GM12878 (cell line): ENCODE measurements at regions not wholly inside any gene's neighbourhood (a gene's known extent, or its start where the extent isn't known, plus 50 kb on each side); places are given as distances from the start of the nearest gene placed in this dataset.

Source experiments
- FOS ChIP-seq: IDR thresholded peaks from 3 replicates; pipeline ENCODE4 v1.6.1; 2011; ENCODE audit warnings: borderline replicate concordance; ENCODE audit not compliant: insufficient read length; ENCODE audit errors: extremely low read depth
- MEF2A ChIP-seq: IDR thresholded peaks from 2 replicates; pipeline ENCODE4 v1.6.1; 2011; ENCODE audit warnings: low read depth, mild to moderate bottlenecking, low read length, moderate library complexity; ENCODE audit not compliant: insufficient read depth
- NFIC ChIP-seq: IDR thresholded peaks from 2 replicates; pipeline ENCODE4 v1.6.1; 2012; ENCODE audit warnings: low read depth, mild to moderate bottlenecking, inconsistent platforms, low read length, moderate library complexity
- PAX8 ChIP-seq: fragments of 450-650 bp; IDR thresholded peaks from 2 replicates; pipeline ENCODE4 v1.6.1; 2017; ENCODE audit warnings: mild to moderate bottlenecking, moderate library complexity
- SMC3 ChIP-seq: IDR thresholded peaks from 2 replicates; pipeline ENCODE4 v1.6.1; 2011; ENCODE audit warnings: low read length, improper control_type of control experiment, borderline replicate concordance
- SUZ12 ChIP-seq: fragments of 200-600 bp; sonication (generic); IDR thresholded peaks from one replicate; pipeline ENCODE4 v1.6.1; 2018; ENCODE audit warnings: antibody characterized with exemption, mild to moderate bottlenecking; ENCODE audit not compliant: unreplicated experiment
- YBX1 ChIP-seq: fragments of 450-650 bp; IDR thresholded peaks from 2 replicates; pipeline ENCODE4 v1.6.1; 2016; ENCODE audit warnings: antibody characterized with exemption
- TF ChIP-seq, protein P1 (sequence below): fragments of 450-650 bp; conservative IDR thresholded peaks from 2 replicates; pipeline ENCODE4 v1.6.1; 2017; ENCODE audit warnings: mild to moderate bottlenecking, moderate library complexity
- TF ChIP-seq, protein P2 (sequence below): fragments of 450-650 bp; IDR thresholded peaks from 2 replicates; pipeline ENCODE4 v1.6.1; 2017; ENCODE audit warnings: mild to moderate bottlenecking, moderate library complexity

- TF ChIP-seq, protein P1, sequence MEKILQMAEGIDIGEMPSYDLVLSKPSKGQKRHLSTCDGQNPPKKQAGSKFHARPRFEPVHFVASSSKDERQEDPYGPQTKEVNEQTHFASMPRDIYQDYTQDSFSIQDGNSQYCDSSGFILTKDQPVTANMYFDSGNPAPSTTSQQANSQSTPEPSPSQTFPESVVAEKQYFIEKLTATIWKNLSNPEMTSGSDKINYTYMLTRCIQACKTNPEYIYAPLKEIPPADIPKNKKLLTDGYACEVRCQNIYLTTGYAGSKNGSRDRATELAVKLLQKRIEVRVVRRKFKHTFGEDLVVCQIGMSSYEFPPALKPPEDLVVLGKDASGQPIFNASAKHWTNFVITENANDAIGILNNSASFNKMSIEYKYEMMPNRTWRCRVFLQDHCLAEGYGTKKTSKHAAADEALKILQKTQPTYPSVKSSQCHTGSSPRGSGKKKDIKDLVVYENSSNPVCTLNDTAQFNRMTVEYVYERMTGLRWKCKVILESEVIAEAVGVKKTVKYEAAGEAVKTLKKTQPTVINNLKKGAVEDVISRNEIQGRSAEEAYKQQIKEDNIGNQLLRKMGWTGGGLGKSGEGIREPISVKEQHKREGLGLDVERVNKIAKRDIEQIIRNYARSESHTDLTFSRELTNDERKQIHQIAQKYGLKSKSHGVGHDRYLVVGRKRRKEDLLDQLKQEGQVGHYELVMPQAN, result no peak
- TF ChIP-seq NFIC, result no peak
- TF ChIP-seq PAX8, result no peak
- TF ChIP-seq, protein P2, sequence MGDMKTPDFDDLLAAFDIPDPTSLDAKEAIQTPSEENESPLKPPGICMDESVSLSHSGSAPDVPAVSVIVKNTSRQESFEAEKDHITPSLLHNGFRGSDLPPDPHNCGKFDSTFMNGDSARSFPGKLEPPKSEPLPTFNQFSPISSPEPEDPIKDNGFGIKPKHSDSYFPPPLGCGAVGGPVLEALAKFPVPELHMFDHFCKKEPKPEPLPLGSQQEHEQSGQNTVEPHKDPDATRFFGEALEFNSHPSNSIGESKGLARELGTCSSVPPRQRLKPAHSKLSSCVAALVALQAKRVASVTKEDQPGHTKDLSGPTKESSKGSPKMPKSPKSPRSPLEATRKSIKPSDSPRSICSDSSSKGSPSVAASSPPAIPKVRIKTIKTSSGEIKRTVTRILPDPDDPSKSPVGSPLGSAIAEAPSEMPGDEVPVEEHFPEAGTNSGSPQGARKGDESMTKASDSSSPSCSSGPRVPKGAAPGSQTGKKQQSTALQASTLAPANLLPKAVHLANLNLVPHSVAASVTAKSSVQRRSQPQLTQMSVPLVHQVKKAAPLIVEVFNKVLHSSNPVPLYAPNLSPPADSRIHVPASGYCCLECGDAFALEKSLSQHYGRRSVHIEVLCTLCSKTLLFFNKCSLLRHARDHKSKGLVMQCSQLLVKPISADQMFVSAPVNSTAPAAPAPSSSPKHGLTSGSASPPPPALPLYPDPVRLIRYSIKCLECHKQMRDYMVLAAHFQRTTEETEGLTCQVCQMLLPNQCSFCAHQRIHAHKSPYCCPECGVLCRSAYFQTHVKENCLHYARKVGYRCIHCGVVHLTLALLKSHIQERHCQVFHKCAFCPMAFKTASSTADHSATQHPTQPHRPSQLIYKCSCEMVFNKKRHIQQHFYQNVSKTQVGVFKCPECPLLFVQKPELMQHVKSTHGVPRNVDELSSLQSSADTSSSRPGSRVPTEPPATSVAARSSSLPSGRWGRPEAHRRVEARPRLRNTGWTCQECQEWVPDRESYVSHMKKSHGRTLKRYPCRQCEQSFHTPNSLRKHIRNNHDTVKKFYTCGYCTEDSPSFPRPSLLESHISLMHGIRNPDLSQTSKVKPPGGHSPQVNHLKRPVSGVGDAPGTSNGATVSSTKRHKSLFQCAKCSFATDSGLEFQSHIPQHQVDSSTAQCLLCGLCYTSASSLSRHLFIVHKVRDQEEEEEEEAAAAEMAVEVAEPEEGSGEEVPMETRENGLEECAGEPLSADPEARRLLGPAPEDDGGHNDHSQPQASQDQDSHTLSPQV, result no peak
- TF ChIP-seq FOS, result no peak
- no peak for TF ChIP-seq YBX1
- no peak for TF ChIP-seq MEF2A
- TF ChIP-seq SMC3, result no peak
- no peak for TF ChIP-seq SUZ12
Observed at GRCh38 chr7:156160811-156161210, 348.5 kb upstream of the SHH start.
